ENCODE measurements at regions not wholly inside any gene's neighbourhood (a gene's known extent, or its start where the extent isn't known, plus 50 kb on each side); places are given as distances from the start of the nearest gene placed in this dataset.
"Not testable (repeated sequence)": the region's sequence is repeated elsewhere in the genome, so short reads cannot be mapped to it uniquely, and the experiment has no call there.

DNA sequence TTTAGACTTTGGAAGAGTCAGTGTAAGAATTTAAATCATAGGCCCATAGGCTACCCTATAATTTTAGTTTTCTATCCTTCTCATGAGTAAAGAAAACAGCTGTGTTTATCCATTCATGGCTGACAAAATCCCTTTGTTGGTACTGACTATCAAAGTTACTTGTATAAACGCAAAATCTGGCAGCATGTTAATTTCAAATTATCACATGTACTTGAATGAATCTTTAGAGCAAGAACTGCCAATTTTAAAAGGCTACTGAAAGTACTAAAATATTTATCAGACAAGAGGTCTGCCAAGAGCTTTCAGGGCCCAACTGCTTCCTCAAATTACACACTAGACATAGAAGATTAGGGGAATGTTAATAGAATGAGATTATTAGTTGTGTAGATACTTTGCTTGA lies 66.6 kb downstream of the MYL12B start:
- no peak for DNase-seq

DNA sequence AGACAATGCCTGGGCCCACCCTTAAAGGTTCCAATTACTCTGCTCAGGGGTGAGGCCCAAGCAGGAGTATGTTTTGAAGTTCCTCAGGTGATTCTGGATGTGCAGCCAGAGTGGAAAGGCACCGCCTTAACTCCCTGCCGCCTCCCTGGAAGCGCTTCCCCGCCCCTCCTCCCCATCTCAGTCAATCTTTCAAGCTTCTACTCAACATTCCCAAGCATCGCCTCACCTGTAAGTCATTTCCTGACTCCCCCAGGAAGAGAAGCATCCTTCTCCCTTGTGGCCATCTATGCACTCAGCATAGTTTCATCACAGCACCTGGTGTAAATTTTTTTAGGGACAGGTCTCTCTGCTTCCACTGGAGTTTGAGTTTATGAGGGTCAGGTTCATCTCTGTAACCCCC lies 67.5 kb downstream of the MYL12B start:
- DNase-seq, result no peak

DNA sequence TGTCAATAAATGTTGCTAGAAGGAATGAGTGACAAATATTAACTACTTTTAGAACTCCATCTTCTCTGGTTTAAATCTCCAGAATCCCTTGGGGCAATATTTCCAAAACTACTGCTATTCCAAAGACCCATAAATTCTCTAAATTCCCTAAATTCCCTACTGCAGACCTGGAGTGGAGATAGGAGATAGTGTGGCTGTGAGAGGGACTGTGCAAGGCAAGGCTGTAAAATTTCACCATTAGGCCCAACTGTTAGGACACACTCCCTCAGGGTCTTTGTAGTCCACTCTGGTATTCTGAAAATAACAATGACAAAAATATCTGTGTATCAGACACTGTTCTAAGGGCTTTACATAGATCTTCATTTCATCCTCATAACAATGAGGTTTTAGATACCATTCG lies 67.9 kb downstream of the MYL12B start:
- no peak for DNase-seq

DNA sequence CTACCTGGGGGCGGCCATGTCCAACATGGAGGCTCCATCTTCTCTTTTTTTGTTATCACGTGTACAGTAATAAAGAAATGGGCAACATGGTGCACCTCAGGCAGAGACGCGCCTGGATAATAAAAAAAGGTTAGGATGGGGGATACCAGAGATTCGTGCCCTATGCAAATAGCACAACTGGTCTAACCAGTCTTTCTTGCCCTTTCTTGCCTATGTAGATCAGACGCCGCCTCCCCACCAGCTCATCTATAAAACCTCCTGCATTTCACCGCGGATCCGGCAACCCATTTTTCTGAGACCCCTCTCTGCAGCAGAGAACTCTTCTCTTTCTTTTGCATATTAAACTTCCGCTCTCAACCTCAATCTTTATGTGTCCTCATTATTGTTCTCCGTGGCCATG lies 68.7 kb downstream of the MYL12B start:
- no peak for DNase-seq

DNA sequence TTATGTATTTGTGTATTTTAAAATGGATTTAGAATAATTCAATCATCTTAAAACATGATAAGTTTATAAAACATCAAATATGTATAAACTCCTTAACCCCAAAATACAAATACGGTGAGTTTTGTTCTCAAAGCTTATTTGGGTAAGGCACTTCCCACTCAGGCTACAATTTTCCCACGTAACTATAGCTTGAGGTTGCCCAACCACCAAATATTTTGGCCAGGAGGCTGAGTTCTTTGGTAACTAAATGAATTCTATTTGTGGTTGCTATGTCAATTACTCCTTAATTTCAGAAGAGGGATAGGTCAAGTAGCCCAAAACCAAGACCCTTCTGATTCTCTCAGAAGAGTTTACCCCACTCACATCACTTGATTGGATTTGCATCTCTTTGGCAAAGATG lies 70.4 kb downstream of the MYL12B start:
- no peak for DNase-seq

DNA sequence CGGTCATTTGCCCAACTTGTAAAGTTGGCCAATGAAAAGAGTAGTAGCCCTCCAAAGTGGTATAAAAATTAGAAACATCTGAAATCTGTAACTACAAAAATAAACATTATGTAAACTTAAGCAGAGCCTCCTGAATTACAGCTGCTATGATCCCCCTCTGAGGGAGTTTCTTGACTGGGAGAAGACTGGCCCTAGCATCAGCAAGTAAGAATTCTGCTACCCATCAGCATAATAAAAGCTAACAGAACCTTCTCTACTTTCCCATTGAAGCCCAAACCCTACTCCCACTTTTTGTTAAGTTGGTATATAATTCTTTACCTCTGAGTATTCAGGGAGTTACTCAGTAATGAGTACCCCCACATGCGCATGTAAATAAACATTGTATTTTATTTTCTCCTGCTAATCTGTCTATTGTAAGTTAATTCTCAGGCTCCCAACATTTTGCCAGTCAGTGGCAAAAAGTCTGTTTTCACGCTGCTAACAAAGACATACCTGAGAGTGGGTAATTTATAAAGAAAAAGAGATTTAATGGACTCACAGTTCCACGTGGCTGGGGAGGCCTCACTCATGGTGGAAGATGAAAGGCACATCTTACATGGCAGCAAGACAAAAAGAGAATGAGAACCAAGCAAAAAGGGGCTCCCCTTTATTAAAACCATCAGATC lies 71.3 kb downstream of the MYL12B start:
- no peak for DNase-seq

DNA sequence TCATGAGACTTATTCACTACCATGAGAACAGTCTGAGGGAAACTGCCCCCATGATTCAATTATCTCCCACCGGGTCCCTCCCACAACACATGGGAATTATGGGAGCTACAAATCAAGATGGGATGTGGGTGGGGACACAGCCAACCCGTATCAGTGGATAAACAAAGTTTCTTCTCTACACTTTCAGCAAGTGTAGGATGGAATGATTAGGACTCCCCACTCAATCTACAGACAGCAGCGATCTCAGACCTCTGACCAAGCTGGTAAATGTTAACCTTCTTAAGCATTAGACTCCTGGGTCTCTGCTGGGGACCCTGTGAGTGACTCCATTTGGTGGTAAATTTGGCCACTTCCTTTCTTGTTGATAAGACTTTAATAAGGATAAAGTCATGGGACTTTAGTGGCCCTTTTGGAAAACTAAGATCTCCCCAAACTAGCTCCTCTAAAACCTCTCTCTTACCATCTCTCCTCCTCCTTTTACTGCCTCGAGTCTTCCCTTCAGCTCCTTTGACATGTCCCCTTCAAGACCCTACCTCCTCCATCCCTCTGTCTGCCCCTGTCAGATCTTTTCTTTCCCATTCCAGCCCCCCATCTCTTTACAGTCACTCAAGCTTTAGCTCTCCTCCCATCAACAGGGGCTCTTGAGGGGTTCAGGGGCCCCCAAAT lies 71.9 kb downstream of the MYL12B start:
- DNase-seq, result no peak

DNA sequence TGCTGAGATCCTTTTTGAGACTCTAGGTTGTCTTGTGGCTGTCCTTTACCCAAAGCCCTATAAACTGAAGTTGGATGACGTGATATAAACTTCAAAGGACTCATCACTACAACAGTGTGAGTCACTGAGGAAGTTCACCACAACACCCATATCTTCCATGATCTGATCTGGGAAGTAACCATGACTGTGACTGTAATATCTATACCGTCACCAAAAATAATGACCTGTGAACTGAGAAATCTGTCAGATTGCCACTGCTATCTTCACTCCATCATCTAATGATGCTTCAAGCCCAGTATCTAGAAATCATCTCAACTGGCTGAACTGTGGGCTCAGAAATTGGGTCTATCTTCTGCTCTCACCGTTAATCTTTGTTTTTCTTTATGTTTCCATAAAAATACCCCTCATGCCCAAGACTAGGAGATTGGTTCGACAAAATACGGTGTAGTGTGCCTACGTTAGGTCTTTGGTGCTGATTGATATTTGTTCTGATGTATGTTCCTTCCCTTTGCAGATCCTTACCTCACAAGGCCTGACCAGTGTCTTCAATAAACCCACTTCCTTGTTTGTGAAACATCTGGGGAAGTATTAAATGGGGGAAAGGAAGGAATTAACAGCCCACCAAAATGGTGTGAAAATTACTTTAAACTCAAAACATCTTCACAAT lies 78.2 kb downstream of the MYL12B start:
- DNase-seq, result peak; percentile 67 to 91 (median 85)

DNA sequence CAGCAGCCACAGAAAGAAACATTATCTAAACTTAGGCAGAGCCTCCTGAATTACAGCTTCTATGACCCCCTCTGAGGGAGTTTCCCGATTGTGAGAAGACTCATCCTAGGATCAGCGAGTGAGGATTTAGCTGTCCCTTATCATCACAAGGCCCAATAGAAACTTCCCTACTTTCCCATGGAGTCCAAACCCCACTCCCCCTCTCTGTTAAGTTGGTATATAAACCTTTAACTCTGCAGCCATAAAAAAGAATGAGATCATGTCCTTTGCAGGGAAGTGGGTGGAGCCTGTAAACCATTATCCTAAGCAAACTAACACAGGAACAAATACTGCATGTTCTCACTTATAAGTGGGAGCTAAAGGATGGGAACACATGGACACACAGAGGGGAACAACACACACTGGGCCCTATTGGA lies 78.8 kb downstream of the MYL12B start:
- peak; percentile 47 to 74 (median 55) for DNase-seq

DNA sequence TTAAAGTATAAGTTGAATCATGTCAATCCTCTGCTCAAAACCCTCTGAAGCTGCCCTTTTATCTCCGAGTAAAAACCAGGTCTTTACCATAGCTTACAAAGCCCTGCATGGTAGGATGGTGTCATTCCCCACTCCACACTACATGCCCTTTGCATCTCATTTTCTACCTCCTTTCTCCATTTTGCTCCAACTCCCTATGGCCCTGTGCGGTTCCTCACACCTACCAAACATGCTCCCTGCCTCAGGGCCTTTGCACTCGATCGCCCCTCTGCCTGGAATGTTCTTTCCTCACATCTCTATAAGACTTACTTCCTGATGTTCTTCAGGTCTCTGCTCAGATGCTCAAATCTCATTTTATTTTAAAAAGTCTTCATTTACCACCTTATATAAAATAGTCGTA lies 80.7 kb downstream of the MYL12B start:
- no peak for DNase-seq

DNA sequence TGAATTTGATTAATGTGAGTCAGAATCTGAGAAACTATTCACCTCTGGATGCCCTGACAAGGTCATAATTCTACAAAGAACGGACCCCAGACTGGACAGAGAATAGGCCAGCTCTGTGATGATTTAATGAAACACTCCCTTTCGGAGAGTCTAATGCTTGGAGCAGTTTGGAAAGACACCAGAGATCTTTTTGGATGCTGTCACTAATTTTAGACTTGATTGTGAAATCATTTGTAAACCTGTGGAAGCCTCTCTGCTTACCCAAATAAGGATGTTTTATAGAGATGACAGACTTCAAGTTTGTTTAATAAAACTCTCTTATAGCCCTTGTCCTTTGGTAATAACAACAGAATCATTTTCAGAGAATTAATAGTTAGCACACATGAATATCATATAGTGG lies 83.5 kb downstream of the MYL12B start:
- DNase-seq, result no peak

DNA sequence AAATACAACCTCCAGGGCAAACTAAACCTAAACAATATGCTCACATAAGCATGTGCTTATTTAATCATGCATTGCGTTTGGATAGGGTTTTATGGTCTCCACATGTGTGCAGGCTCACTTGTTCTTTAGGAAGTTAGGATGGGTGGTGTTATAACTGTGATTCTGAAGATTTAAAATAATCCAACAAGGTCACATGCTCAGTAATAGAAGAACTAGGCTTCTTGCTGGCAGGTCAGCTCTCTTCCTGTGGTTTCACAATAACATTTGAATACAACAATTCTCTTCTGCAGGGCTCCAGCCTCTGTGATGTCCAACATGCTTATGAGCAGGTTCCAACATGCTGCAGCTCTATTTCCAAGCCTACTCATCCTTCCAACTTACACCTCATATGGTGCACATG lies 84.0 kb downstream of the MYL12B start:
- no peak for DNase-seq

DNA sequence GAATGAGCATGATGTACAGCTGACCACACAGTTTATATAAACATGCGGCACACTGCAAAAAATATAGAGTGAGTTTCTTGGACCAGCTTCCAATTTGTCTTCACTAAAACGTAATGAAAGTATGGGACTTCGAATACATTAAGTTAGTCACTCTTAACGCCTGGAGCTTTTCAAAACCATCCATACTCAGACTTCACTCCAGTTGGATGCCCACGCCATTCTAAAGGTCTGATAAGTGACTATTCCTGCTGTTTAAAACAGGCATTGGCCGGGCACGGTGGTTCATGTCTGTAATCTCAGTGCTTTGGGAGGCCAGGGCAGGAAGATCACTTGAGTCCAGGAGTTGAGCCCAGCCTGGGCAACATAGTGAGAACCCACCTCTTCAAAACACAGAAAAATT lies 84.6 kb downstream of the MYL12B start:
- no peak for DNase-seq

DNA sequence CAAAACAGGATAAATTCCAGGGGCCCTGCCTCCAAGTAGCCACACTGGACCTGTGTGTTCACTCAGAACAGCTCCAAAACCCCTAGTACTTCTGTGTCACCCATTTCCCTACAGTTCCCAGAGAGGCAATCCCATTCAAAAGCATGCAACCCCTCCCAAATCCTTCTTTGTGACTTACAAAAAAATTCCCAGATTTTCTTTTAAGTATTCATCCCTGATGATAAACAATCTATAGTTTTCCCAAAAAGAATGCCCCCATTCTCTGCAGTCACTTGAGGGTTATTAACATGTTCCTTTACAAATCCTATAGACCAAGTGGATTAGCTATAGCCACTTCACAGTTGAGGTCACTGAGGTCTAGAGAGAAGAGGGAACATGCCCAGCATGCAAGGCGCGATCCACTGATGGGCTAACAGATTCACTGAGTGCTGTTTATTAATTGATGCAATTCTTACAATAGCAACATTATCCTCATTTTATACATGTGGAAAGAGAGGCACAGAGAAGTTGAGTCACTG lies 85.4 kb downstream of the MYL12B start:
- DNase-seq, result no peak

DNA sequence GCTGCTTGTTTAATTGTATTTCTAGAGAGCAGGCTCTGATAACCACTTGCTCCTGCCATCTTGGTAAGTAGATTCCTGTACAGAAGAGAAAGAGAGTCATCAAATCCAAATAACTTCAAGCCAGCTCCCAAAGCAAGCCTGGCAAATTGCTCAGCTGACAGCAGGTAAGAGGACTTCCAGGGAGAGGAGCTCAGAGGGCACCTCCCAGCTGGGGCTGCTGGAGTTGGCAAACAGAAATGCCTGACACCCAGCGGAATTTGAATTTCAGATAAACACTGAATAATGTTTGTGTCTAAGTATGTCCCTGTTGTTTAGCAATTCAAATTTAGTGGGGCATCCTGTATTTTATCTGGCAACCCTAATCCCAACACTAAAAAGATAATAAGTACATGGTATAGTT lies 86.2 kb downstream of the MYL12B start:
- no peak for DNase-seq

DNA sequence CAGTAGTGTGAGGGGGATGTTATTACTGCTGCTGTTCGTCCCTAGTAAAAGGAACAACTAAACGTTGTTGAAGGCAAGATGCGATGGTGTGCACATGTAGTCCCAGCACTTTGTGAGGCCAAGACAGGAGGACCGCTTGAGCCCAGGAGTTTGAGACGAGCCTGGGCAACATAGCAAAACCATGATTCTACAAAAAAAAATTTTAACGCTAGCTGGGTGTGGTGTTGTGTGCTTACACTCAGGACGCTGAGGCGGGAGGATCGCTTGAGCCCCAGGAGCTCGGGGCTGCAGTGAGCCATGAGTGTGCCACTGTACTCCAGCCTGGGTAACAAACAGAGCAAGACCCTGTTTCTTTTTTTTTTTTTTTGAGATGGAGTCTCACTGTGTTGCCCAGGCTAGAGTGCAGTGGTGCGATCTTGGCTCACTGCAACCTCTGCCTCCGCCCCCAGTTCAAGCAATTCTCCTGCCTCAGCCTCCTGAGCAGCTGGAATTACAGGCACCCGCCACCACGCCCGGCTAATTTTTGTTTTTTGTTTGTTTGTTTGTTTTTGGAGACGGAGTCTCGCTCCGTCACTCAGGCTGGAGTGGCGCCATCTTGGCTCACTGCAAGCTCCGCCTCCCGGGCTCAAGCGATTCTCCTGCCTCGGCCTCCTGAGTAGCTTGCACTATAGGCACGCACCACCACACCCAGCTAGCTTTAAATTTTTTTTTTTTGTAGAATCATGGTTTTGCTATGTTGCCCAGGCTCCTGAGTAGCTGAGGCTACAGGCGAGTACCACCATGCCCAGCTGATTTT lies 87.3 kb downstream of the MYL12B start:
- DNase-seq, result not testable (repeated sequence)

DNA sequence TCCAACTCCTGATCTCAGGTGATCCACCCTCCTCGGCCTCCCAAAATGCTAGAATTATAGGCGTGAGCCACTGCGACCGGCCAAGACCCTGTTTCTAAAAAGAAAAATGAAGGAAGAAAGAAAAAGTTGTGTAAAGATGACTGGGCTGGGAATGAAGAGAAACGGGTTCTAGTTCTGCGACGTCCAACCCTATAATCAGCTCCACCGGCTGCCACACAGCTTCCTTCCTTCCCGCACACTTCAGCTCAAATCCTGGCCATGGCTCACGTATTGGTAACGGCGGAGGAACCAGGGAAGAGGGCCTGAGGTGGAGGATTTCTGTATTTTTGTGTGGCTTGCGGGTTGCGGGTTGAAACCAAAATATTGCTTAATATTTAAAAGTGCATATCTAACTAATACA lies 88.1 kb downstream of the MYL12B start:
- no peak for DNase-seq

DNA sequence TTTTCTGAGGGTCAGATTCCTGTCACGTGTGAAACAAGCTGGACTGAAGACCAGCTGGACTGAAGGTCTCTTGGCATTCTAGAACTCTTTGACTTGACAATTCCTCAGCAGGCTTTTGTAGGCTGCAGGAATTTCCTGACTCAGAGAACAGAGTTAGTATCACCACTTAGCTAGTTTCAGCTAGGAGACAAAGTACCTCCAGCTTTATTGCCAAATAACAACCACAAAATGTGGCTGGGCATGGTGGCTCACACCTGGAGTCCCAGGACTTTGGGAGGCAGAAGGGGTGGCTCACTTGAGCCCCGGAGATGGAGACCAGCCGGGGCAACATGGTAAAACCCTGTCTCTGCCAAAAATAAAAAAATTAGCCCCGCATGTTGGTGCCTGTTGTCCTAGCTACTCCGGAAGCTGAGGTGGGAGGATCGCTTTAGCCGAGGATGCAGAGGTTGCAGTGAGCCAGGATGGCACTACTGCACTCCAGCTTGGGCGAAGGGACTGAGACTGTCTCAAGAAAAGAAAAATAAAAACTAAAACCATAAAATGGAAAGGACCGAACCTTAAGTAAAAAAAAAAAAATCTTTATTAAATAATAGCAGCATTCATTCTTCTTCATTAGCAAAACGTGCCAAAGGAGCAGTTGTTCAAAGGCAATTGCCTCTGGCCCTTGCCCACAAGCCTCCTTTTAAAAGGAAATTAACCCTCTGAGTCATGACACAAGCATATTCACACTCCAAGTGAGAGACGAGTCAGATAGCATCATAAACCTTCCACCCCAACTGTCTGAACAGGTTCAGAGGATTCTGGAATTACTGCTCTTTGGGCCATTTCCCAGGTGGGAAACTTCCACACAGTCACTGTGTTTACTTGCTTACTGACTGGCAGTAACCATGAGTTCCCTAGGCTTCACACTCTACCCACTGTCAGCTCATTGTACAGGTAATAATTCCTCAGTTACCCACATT lies 88.9 kb downstream of the MYL12B start:
- peak in 1 of 3 donors; percentile 21 for DNase-seq

DNA sequence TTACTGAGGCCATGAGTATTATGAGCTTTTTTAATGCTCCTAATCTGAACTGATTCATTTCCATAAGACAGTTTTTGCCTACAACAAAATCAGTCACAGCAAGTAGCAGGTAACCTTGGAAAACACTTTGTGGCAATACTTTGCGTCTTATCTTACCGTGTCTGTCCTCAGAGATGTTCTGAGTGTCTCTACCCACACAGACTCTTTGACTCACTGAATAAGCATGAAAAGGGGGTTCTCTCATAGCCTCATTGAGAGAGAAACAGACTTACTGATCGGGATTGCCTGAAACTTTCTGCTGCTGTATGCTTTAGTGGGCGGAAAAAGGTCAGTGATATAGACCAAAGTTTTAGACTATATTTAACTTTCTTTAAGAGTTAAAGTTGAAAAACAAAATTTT lies 92.6 kb downstream of the MYL12B start:
- DNase-seq, result no peak

DNA sequence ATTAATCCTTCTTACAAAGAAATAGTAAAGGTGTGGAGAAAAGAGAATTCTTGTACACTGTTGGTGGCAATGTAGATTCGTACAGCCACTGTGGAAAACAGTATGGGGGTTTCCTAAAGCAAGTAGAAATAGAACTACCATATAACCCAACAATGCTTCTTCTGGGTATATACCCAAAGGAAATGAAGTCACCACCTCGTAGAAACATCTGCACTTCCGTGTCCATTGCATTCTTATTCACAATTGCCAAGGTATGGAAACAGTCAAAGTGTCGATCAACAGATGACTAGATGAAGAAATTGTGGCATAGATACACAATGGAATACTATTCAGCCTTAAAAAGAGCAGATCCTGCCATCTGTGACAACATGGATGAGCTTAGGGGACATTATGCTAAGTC lies 93.4 kb upstream of the TGIF1 start:
- DNase-seq, result no peak

DNA sequence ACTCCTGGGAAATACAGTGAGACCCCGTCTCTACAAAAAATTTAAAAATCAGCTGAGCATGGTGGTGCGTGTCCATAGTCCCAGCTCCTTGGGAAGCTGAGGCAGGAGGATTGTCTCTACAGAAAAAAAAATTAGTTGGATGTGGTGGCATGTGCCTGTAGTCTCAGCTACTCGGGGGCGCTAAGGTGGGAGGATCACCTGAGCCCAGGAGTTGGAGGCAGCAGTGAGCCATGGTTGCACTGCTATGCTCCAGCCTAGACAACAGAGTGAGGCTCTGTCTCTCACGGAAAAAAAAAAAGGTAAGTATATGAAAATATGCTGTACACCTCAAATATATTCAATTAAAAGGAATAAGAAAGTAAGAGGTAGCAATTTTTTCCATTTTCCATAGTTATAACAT lies 92.5 kb upstream of the TGIF1 start:
- no peak for DNase-seq

DNA sequence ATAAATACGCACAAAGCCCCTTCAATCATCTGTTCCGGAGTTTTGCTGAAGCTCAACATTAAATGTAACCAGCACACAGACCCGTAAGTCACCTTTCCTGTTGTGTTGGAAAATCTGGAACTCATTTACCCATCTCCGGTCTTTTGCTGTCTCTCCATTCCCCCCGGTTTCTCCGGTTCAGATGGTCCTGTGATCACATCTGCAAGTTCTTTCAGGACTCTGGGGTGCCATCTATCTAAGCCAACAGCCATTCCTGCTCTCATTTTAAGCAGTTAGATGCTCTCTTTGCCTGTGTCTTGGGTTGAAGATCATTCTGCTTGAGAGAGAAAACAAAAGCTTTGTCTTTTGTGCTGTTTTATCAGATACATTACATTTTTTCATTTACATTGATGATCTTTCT lies 91.7 kb upstream of the TGIF1 start:
- DNase-seq, result no peak
